ENCODE measurements at regions not wholly inside any gene's neighbourhood (a gene's known extent, or its start where the extent isn't known, plus 50 kb on each side); places are given as distances from the start of the nearest gene placed in this dataset.

GRCh38 chr3:4222574-4223175, 80.5 kb upstream of the SETMAR start:
- TF ChIP-seq CTCF (conservative IDR thresholded peaks at IDR 0.05; ENCODE audit: low read length), result no peak
- no peak for TF ChIP-seq EZH2phosphoT487 (IDR thresholded peaks at IDR 0.05; ENCODE audit: borderline replicate concordance, low read depth, low read length)
